ENCODE measurements at regions not wholly inside any gene's neighbourhood (a gene's known extent, or its start where the extent isn't known, plus 50 kb on each side); places are given as distances from the start of the nearest gene placed in this dataset.

- no peak for TF ChIP-seq CTCF (IDR thresholded peaks at IDR 0.05)
- TF ChIP-seq POLR2A (IDR thresholded peaks at IDR 0.05) = no peak
Measured at GRCh38 chr17:70308618-70309017, 139.3 kb downstream of the KCNJ2 start.
